GM12892 (cell line): ENCODE measurements at regions not wholly inside any gene's neighbourhood (a gene's known extent, or its start where the extent isn't known, plus 50 kb on each side); places are given as distances from the start of the nearest gene placed in this dataset.

Experiments
- DNase-seq: peaks from one replicate; pipeline ENCODE4 v3.0.0; 2011; ENCODE audit not compliant: insufficient read length
- FAIRE-seq: peaks from 2 replicates; lab custom pipeline; 2011; peaks lifted over from hg19 to GRCh38; lab: Jason Lieb, UNC
- POLR2A ChIP-seq: IDR thresholded peaks from 2 replicates; pipeline ENCODE4 v1.6.1; 2011; ENCODE audit warnings: low read depth, low read length, control low read depth
- POLR2AphosphoS5 ChIP-seq: IDR thresholded peaks from 2 replicates; pipeline ENCODE4 v1.6.1; 2011; ENCODE audit warnings: low read depth, low read length, control low read depth
- TAF1 ChIP-seq: IDR thresholded peaks from 2 replicates; pipeline ENCODE4 v1.6.1; 2011; ENCODE audit warnings: low read depth, mild to moderate bottlenecking, control low read depth, low read length, borderline replicate concordance

GRCh38 chr6:106897580-106897979 is 76.9 kb downstream of the CD24 start:
- TF ChIP-seq TAF1 (no peak), POLR2A (no peak), POLR2AphosphoS5 (no peak)
- FAIRE-seq, result no peak
- DNase-seq, result no peak

- FAIRE-seq (no peak), DNase-seq (no peak)
- TF ChIP-seq POLR2A, result no peak
- no peak for TF ChIP-seq POLR2AphosphoS5
- TF ChIP-seq TAF1, result no peak
These were observed 78.9 kb downstream of the CD24 start for GRCh38 chr6:106895703-106896040.

- FAIRE-seq (no peak), DNase-seq (no peak)
- no peak for TF ChIP-seq POLR2AphosphoS5
- no peak for TF ChIP-seq POLR2A
- TF ChIP-seq TAF1, result no peak
These were observed 79.4 kb downstream of the CD24 start for GRCh38 chr6:106894978-106895702.

GRCh38 chr6:106892186-106892585 is 82.3 kb downstream of the CD24 start:
- DNase-seq (no peak), FAIRE-seq (no peak)
- TF ChIP-seq TAF1 (no peak), POLR2AphosphoS5 (no peak), POLR2A (no peak)

GRCh38 chr6:106890447-106890846 is 84.1 kb downstream of the CD24 start:
- DNase-seq, result no peak
- TF ChIP-seq POLR2A (no peak), POLR2AphosphoS5 (no peak), TAF1 (no peak)
- FAIRE-seq, result no peak

GRCh38 chr6:106889692-106890091 is 84.8 kb downstream of the CD24 start:
- DNase-seq, result no peak
- no peak for FAIRE-seq
- TF ChIP-seq POLR2A (no peak), POLR2AphosphoS5 (no peak), TAF1 (no peak)

- no peak for DNase-seq
- no peak for FAIRE-seq
- no peak for TF ChIP-seq TAF1
- TF ChIP-seq POLR2A, result no peak
- TF ChIP-seq POLR2AphosphoS5, result no peak
These were observed 87.4 kb downstream of the CD24 start for GRCh38 chr6:106886922-106887797.

- DNase-seq (no peak), FAIRE-seq (no peak)
- TF ChIP-seq POLR2AphosphoS5, result no peak
- TF ChIP-seq TAF1, result no peak
- TF ChIP-seq POLR2A, result no peak
These were observed 88.3 kb downstream of the CD24 start for GRCh38 chr6:106886081-106886843.

- FAIRE-seq (no peak), DNase-seq (no peak)
- TF ChIP-seq POLR2A, result no peak
- no peak for TF ChIP-seq POLR2AphosphoS5
- TF ChIP-seq TAF1, result no peak
These were observed 88.8 kb downstream of the CD24 start for GRCh38 chr6:106885679-106886078.

GRCh38 chr6:106884576-106884975 is 90.0 kb downstream of the CD24 start:
- no peak for TF ChIP-seq TAF1
- TF ChIP-seq POLR2A, result no peak
- TF ChIP-seq POLR2AphosphoS5, result no peak
- FAIRE-seq (no peak), DNase-seq (no peak)

- FAIRE-seq (no peak), DNase-seq (no peak)
- TF ChIP-seq POLR2AphosphoS5, result no peak
These were observed 90.7 kb downstream of the CD24 start for GRCh38 chr6:106883808-106884262.
